Stimulated activated naive CD8-positive, alpha-beta T cell treated with anti-CD3 and anti-CD28 coated beads, Interleukin-15, Interleukin-2, amounts not matched to agents 100 U/mL and 50 U/mL, for 24 hours (primary cell): ENCODE measurements at regions not wholly inside any gene's neighbourhood (a gene's known extent, or its start where the extent isn't known, plus 50 kb on each side); places are given as distances from the start of the nearest gene placed in this dataset.
"Not testable (repeated sequence)": the region's sequence is repeated elsewhere in the genome, so short reads cannot be mapped to it uniquely, and the experiment has no call there.

Experiments
- ATAC-seq: fragments of 150-1000 bp; cut with Tn5 transposase; one replicate; pipeline ENCODE4 v1.10.0; 2021
- DNase-seq: peaks from one replicate; pipeline ENCODE4 v3.0.0; 2021

GRCh38 chr10:30697221-30697620, 67.7 kb upstream of the LYZL2 start:
- ATAC-seq, DNase-seq: not testable (repeated sequence)

GRCh38 chr10:30696416-30697185, 67.0 kb upstream of the LYZL2 start:
- not testable (repeated sequence) for ATAC-seq, DNase-seq

GRCh38 chr10:30695481-30696236, 66.1 kb upstream of the LYZL2 start:
- DNase-seq, result peak; percentile 76
- peak; percentile 89 for ATAC-seq

- DNase-seq (no peak), ATAC-seq (no peak)
Observed at GRCh38 chr10:30694518-30695228, 65.1 kb upstream of the LYZL2 start.

- DNase-seq (no peak), ATAC-seq (no peak)
Observed at GRCh38 chr10:30691639-30692015, 62.1 kb upstream of the LYZL2 start.

GRCh38 chr10:30690948-30691638, 61.5 kb upstream of the LYZL2 start:
- DNase-seq, ATAC-seq: not testable (repeated sequence)

GRCh38 chr10:30688456-30688855, 58.9 kb upstream of the LYZL2 start:
- ATAC-seq (no peak), DNase-seq (no peak)

- DNase-seq (peak; percentile 92), ATAC-seq (peak; percentile 44)
Observed at GRCh38 chr10:30687698-30688213, 58.2 kb upstream of the LYZL2 start.

- DNase-seq, result no peak
- ATAC-seq, result peak; percentile 44
Observed at GRCh38 chr10:30686708-30687107, 57.2 kb upstream of the LYZL2 start.

- ATAC-seq (no peak), DNase-seq (no peak)
Observed at GRCh38 chr10:30683496-30683895, 53.9 kb upstream of the LYZL2 start.

GRCh38 chr10:30682377-30683199, 53.0 kb upstream of the LYZL2 start:
- peak; percentile 93 for ATAC-seq
- peak; percentile 74 for DNase-seq

GRCh38 chr10:30680908-30681307, 51.4 kb upstream of the LYZL2 start:
- DNase-seq (no peak), ATAC-seq (no peak)
